Uterus (tissue), 3 donors: ENCODE measurements at regions not wholly inside any gene's neighbourhood (a gene's known extent, or its start where the extent isn't known, plus 50 kb on each side); places are given as distances from the start of the nearest gene placed in this dataset.

ENCODE experiments used
- DNase-seq, 2 donors: peaks; one replicate each; pipeline ENCODE4 v3.0.0-alpha.2; 2019 to 2020
- H3K27ac ChIP-seq, 2 donors: fragments of 200-600 bp; sonication (generic); 1 replicate in 1 of 2; 2 replicates in 1 of 2; pipeline ENCODE4 v1.5.1; 2016 to 2018
- H3K27me3 ChIP-seq, 2 donors: fragments of 200-600 bp; sonication (generic); one replicate each; pipeline ENCODE4 v1.5.1; 2018 to 2019; ENCODE audit warnings: control low read depth in 1 of 2
- H3K36me3 ChIP-seq, 2 donors: fragments of 200-600 bp; sonication (generic); one replicate each; pipeline ENCODE4 v1.5.1; 2019; ENCODE audit warnings: control low read depth in 1 of 2
- H3K4me1 ChIP-seq, 2 donors: fragments of 200-600 bp; sonication (generic); one replicate each; pipeline ENCODE4 v1.5.1; 2018 to 2019; ENCODE audit warnings: control low read depth in 1 of 2
- H3K4me3 ChIP-seq, 2 donors: fragments of 200-600 bp; sonication (generic); 1 replicate in 1 of 2; 2 replicates in 1 of 2; pipeline ENCODE4 v1.5.1; 2018 to 2019; ENCODE audit warnings: mild to moderate bottlenecking in 1 of 2
- H3K9me3 ChIP-seq, 2 donors: fragments of 200-600 bp; sonication (generic); one replicate each; pipeline ENCODE4 v1.5.1; 2019; ENCODE audit warnings: control low read depth in 1 of 2
- CTCF ChIP-seq, 4 experiments: fragments of 200-600 bp in 2 of 4; fragments of 450-650 bp in 2 of 4; sonication (generic) in 2 of 4; IDR thresholded peaks; one replicate each; pipeline ENCODE4 v1.5.1; 2016 to 2019; ENCODE audit warnings: antibody characterized with exemption in 4 of 4, mild to moderate bottlenecking in 2 of 4, moderate library complexity in 1 of 4
- POLR2A ChIP-seq, 2 donors: fragments of 450-650 bp; IDR thresholded peaks; one replicate each; pipeline ENCODE4 v1.6.1; 2016; ENCODE audit warnings: antibody characterized with exemption in 2 of 2, mild to moderate bottlenecking in 1 of 2, moderate library complexity in 1 of 2
- intact Hi-C: fragments of 100-400 bp; cut with DNase I; formaldehyde crosslinking; loops from one replicate; pipeline ENCODE4 v1.15.1; 2023; ENCODE audit warnings: low total_unique reads
- donor health status: DM: yes; HTN: yes; CAD: no.

GRCh38 chr18:75654851-75655751, 227.6 kb upstream of the SMIM21 start:
- H3K9me3 ChIP-seq = no peaks in the 10 kb centered on the region
- no peak overlapping the region for H3K4me3 ChIP-seq
- DNase-seq = peak; percentile 59 to 64
- no peaks in the 10 kb centered on the region for H3K4me1 ChIP-seq
- intact Hi-C loops = no loop called here
- no peaks in the 10 kb centered on the region for H3K36me3 ChIP-seq
- TF ChIP-seq POLR2A (IDR thresholded peaks at IDR 0.05) = no peak
- H3K27ac ChIP-seq = no peak overlapping the region
- no peaks in the 10 kb centered on the region for H3K27me3 ChIP-seq

GRCh38 chr18:75654386-75654785, 226.9 kb upstream of the SMIM21 start:
- no peak for DNase-seq
- Histone ChIP-seq H3K9me3 (no peaks in the 10 kb centered on the region), H3K4me3 (no peak overlapping the region), H3K36me3 (no peaks in the 10 kb centered on the region), H3K4me1 (no peaks in the 10 kb centered on the region), H3K27ac (no peak overlapping the region), H3K27me3 (no peaks in the 10 kb centered on the region)
- intact Hi-C loops = no loop called here
- TF ChIP-seq POLR2A (IDR thresholded peaks at IDR 0.05) = no peak
- TF ChIP-seq CTCF (IDR thresholded peaks at IDR 0.05) = no peak

GRCh38 chr18:75652528-75652927, 225.0 kb upstream of the SMIM21 start:
- TF ChIP-seq CTCF (IDR thresholded peaks at IDR 0.05) (no peak), POLR2A (IDR thresholded peaks at IDR 0.05) (no peak)
- H3K9me3 ChIP-seq = no peaks in the 10 kb centered on the region
- DNase-seq = no peak
- H3K4me3 ChIP-seq = no peak overlapping the region
- H3K4me1 ChIP-seq = no peaks in the 10 kb centered on the region
- H3K27me3 ChIP-seq = no peaks in the 10 kb centered on the region
- H3K27ac ChIP-seq = no peak overlapping the region
- H3K36me3 ChIP-seq = no peaks in the 10 kb centered on the region
- intact Hi-C loops = no loop called here

- intact Hi-C loops = no loop called here
Observed at GRCh38 chr18:75644871-75645270, 217.4 kb upstream of the SMIM21 start.

GRCh38 chr18:75643083-75643482, 215.6 kb upstream of the SMIM21 start:
- DNase-seq = no peak
- intact Hi-C loops = no loop called here
- Histone ChIP-seq H3K27ac (no peak overlapping the region), H3K9me3 (no peaks in the 10 kb centered on the region), H3K27me3 (no peaks in the 10 kb centered on the region), H3K4me3 (no peak overlapping the region), H3K4me1 (peaks cover 0 to 7% of the 10 kb centered on the region in 2 donors), H3K36me3 (no peaks in the 10 kb centered on the region)
- TF ChIP-seq POLR2A (IDR thresholded peaks at IDR 0.05) (no peak), CTCF (IDR thresholded peaks at IDR 0.05) (no peak)

More at GRCh38 chr18:75644871-75645270, 217.4 kb upstream of the SMIM21 start:
- H3K27me3 ChIP-seq = no peaks in the 10 kb centered on the region
- TF ChIP-seq POLR2A (IDR thresholded peaks at IDR 0.05) (no peak), CTCF (IDR thresholded peaks at IDR 0.05) (no peak)
- DNase-seq = no peak
- H3K27ac ChIP-seq = no peak overlapping the region
- no peaks in the 10 kb centered on the region for H3K4me1 ChIP-seq
- H3K4me3 ChIP-seq = no peak overlapping the region
- no peaks in the 10 kb centered on the region for H3K9me3 ChIP-seq
- H3K36me3 ChIP-seq = no peaks in the 10 kb centered on the region
